ENCODE measurements at regions not wholly inside any gene's neighbourhood (a gene's known extent, or its start where the extent isn't known, plus 50 kb on each side); places are given as distances from the start of the nearest gene placed in this dataset.
A peak's percentile ranks its signal among the peaks of the same experiment; 100 is the strongest.

DNA sequence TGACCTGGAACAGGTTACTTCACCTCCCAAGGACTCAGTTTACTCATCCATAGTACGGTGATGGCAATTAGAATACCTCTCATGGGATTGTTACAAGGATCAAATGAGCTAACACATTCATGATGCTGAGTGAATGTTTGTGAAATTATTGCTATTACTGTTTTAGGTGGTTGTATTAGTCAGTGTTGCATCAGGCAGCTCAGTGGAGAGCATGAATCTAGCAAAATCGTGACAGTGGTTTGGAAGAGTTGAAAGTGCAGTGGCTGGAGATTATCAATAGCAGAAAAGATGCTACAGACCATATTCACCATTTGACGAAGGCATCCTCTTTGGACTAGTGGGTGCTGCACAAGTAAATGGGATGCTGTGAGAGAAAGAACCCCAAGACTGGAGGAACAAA is 50.4 kb upstream of the CTNNBL1 start:
- DNase-seq, result no peak

DNA sequence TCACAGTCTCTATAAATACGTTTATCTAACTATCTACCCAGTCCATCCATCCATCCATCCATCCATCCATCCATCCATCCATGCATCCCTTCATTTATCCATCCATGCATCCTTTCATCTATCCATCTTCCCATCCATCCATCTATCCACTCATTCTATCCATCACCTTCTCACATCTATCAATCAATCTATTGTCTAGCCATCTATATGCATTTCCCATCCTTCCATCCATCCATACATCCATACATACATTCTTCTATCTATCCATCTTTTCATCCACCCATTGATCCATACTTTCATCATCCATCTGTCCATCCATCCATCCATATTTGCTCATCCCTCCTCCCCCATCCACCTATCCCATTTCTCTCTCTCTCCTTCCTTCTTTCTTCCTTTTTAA is 51.6 kb upstream of the CTNNBL1 start:
- no peak for DNase-seq

DNA sequence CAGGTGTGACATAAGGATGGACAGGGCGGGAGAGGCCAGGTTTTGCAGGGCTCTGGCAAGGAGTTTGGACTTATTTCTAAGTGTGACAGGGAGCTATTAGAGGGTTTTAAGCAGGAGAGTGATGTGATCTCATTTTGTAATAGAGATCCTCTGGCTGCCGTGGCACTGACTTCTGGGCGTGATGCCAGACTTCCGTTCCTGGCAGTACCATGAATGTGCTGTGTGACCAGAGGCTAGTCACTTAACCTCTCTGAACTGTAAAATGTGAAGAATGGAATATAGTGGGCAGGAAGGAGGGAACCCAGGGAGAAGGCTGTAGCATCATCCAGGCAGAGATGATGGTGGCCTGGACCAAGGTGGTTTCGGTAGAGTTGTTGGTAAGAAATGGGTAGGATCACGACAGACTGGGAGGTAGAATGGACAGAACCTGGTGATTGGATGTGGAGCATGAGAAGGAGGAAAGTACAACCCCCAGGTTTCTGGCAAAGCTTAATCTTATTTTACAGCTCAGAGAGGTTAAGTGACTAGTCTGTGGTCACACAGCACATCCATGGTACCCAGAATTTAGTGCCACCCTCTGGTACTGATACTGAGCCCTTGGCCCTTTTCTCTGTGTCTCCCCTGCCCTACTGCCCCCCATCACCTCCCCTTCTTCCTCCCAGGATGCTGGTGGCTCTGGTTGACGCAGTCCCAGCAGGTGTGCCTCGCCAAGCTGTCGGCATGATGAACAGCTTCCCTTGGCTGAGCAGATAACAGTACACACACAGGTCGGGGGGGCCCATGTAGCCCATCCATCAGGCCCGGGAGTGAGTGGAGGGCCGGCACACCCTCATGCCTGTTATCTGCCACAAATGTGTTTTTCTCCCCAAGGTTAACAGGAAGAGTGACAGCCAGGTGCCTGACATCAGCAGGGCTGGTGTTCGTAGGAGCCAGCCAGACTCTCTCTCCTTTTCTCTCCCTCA is 52.9 kb upstream of the CTNNBL1 start:
- DNase-seq, result no peak

DNA sequence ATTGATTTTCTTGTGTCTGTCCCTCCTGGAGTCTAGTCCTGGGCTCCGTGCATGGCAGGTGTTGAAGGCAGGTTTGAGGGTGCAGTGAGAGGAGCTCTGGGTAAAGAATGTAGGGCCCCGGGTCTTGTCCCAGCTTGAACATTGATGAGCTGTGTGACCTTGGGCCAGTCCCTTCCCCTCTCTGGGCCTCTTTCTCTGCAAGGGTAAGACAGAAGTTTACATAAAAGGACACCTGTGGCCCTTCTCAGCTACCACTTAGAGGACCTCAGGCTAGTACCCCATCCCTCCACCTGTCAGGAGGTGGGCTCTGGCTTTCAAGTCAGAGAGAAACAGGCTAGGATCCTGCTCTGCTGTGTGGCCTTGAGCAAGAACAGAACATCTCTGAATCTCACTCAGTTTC is 55.3 kb upstream of the CTNNBL1 start:
- no peak for DNase-seq

DNA sequence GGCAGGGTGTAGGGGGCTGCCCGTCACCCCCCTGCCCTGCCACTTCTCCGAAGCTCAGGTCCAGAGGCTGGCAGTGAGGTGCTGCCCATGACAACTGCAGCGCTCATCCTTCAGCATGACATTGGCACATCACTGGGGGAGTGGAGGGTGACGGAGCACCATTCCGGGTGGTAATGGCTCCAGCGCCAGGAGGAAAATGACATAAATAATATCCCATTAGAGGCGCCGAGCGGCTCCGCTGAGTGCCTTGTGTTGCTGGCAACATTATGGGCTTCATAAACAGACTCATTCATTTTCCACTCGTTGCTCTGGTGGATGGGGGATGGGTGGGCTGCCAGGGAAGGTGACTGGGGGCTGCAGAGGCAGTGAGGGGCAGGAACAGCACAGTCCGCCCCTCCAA is 56.9 kb upstream of the CTNNBL1 start:
- DNase-seq, result no peak

DNA sequence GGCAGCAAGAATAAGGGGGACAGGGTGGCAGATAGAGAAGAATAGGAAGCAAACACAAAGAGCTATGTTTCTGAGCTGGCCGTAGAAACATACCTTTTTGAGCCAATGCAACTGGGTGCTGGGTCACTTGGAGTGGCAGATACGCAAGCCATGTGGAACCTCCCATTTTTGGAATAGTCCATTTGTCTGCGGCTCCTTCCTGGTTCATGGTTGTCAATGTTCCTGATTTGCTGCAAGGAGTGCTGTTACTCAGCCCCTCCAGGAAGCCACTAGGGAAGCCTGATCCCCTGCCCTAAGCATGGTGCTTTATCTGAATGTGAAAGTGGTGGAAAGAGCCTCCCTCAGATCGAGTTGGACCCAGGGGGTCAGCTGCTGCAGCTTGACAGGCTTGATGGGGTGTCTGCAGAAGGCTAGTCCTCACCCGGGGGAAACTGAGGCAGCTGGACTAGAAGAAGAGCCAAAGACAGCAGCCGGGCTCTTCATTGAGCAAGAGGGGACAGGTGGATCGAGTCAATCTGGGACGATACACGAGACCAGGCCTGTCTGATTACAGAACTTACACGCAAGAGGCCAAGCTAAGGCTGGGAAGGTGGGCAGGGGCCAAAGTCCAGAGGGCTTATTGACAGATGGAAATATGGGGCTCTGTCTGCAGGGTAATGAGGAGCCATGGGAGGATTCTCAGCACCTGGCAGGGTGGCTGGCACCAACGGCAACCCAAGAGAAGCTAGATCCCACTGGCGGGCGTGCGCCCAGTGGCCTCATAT is 57.4 kb upstream of the CTNNBL1 start:
- no peak for DNase-seq

DNA sequence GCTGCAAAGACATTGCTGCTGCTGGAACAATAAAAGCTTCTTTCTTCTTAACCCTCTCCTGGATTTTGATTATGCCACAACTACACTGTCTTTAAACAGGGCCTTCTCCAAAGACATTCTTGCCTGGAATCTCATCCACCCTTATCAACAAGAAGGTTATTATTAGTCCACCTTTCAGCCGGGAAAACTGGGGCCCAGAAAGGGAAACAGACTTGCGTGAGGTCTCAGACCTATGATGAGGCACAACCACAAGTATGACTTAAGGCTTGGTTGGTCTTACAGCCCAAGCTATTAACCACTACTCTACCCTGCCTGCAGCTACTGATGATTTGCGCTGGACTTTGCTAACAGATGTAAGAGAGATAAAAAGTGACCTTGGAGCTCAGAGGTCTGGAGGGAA is 62.8 kb upstream of the CTNNBL1 start:
- DNase-seq, result no peak

DNA sequence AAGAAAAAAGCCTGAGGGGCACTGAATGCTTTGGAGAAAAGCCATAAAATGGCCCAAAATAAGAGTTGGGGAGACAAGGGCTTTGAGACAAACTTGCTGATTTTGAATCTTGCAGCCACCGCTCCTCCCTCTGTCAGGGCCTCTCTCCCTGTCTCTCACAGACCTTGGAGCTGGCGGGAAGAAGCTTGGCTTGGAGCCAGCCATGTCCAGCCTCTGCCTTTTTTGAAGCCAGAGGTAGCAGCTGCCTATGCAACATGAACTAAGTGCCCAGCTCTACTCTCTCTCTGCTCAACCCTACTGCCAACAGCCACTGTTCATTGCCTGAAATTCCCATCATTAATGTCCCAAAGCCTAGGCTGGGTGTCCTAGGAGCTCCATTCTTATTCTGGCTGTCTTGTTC is 63.7 kb upstream of the CTNNBL1 start:
- no peak for DNase-seq

DNA sequence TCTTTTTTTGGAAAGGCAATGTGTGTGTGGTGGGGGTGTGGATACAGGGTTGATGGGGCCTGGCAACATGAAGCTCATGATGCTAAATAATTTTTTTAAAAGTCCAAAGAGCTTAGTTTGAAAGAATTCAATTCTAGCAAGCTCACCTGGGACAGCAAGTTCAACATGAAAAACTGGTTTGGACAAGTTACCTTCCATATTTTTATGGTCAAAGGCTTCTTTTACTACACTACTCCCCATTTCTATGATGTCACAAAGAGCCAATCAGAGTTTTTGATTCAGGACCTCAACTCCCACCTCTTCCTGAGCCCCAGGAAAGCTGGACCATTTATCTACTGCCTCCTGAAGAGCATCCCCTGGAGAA is 66.1 kb upstream of the CTNNBL1 start:
- DNase-seq, result no peak

DNA sequence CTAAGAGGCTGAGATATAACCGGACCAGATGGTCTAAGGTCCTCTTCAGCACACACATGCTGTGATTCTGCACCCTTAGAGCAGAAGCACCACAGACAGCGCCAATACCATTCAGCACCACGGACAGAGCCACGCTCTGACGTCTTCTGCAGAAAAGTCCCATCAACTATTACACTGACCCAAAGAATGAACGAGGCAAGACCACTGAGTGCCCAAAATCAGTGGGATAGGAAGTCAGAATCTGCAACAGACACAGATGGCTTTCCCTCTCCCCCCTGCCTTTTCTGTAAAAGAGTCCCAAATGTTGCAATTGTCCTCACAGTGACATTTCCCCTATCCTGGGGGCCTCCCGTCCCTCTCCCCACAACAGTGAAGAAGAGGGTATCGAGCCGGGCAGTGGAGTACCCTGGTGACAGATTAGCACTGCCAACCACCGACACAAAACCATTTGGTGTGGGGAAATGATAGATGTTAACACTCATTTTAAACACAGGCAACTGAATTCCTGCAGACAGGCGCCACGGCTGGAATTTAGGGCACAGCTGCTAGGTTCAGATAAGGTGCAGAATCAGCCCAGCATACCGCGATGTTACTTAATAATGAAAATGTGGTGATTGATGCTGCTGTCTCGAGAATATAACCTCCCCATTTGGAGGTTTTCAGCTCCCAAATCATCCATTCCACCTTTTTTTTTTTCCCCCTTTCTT is 66.6 kb upstream of the CTNNBL1 start:
- DNase-seq, result no peak

DNA sequence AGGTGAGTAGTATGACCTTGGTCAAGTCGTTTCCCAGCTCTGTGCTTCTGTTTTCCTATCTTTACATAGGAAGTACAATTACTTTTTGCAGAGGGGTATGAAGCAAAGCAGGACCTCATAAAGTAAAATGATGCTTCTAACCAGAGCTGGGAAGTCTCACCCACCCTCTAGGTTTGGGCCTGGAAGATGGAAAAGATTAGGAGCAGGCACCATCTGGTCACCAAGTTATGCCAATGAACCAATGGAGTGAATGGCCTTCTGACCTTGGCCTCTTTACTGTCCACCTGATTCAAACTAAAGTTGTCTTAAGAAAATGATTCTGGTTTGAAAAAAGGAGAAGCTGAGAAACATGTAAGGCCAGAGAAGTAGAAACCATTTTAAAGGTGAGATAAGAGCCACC is 68.9 kb upstream of the CTNNBL1 start:
- DNase-seq, result no peak

DNA sequence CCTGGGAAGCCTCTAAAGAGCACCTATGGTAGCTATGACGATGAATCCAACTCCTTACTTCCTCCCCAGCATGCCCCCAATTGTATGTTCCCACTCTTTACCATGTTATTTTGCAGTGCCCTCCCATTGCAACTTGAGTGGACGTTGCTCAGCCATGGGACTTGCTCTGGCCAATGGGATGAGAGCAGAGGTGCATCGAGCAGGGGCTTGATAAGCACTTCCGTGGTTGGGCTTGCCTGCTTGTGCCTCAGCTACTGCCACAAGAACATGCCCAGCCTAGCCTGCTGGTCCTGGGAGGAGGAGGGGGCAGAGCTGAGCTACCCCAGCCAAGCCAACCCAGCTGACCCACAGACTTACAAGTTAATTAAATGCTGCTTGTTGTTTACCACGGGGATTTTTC is 71.1 kb upstream of the CTNNBL1 start:
- no peak for DNase-seq

DNA sequence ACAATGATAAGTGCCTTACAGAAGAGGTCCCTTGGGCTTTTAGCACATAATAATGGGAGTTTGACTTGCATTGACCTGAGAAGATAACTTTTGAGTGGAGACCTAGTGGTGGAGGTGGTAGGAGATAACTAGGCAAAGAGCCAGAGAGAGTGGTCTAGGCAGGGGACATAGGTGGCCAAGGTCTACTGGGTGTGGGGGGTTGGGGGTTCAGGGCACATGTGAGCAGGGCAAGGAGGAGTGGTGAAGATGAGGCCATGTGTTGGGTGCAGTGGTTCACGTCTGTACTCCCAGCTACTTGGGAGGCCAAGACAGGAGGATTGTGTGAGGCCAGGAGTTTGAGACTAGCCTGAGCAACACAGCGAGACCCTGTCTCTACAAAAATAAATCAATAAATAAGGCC is 74.3 kb upstream of the CTNNBL1 start:
- no peak for DNase-seq

DNA sequence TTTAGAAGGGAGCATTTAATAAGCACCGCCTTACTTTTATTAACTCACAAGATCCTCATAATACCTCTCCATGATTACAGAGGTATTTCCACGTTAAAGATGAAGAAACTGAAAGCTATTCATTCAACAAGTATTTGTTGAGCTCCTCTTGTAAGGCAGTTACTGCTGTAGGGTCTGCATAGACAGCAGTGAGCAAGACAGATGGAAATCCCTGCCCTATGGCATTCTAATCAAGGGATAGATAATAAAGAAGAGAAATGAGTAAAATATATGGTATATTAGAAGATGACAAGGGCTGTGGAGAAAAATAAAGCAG is 77.8 kb upstream of the CTNNBL1 start:
- no peak for DNase-seq

DNA sequence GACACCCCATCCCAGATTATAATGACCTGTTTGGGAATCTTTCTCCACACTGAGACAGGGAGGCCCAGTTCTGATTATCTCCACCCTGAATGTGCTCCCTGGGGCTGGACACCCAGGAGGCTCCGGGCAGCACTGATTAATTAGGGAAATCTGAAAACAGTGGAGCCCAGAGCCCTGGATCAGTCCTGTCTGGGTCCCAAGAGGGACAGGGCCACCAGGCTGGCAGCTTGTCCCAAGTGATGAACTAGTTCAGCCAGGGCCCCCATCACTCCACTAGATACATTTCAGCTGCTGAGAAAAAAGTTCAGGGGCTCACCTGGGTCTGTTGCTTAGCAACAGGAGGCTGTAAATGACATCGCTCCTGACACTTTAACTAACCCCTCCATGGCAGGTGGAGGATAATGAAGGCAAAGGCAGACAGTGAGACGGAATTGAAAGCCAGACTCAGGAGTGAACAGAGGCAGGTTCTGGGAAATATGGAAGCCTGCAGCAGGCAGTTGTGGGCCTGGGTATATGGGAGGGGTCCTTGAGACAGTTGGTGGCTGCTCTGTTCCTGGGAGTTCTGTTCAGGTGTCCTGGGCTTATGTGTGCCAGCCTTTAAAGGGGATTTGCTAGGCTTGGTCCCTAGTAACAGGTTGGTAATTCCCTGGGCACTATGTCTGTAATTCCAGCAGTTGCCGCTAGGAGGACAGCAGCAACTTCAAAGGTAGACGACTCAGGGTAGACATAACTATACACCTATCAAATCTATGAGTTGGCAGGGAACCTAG is 78.3 kb upstream of the CTNNBL1 start:
- DNase-seq, result no peak

DNA sequence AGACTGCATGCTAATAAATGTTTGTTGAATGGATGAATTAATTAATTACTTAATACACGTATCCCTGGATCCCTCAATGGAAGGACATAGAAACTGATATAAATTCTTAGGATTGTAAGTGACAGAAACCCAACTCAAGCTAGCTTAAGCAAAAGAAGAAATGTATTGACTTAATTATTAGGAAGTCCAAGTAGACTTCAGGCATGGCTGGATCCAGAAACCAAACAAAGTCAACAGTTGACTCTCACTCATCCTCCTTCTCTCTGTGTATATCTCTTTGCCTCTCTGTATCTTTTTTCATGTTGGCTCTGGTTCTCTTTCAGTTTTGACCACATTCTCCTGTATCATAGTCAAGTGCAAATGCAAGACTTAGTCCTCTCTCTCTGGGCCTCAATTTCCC is 82.0 kb upstream of the CTNNBL1 start:
- DNase-seq, result no peak

DNA sequence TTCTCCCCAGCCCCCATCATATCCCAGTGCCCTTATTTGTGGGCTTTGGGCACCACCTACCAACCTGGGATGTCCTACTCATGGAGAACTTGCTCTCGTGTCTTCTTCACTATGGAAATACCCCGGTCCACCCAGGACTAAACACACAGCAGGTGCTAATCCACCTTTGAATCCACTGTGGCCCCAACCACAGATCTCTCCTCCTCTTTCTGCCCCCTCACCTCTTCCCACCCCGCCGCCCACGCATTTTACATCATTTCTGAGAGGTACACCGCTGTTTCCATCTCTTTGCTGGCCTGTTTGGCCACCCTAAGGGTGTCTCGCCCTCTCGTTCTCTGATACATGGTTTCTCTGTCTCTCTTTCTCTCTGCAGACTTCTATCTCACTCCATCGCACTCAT is 82.5 kb upstream of the CTNNBL1 start:
- DNase-seq, result no peak

DNA sequence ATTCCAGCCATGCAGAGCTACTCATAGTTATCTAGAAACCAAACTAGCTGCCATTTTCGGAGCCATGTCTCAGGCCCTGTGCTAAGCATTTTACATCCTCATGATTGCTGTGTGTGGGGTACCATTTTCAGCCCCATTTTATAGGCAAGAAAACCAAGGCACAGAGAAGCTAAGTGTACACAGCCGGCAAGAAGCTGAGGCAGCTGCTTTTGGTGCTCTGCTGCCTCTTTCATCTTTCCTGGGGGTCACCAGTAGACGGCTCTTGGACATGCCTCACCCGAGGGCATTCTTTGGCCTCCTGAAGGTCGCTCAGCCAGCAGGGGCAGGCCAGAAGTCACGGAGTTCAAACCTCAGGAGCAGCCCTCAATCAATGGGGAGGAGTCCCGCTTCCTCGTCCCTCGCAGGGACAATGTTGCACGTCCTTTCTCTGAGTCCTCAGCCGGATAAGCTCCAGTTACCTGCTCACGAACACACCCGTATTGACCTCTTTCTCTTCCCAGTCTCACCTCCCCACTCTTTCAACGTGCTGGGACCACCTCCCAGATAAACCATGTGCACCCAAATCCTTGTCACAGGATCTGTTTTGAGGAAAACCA is 82.6 kb upstream of the BLCAP start:
- no peak for DNase-seq

DNA sequence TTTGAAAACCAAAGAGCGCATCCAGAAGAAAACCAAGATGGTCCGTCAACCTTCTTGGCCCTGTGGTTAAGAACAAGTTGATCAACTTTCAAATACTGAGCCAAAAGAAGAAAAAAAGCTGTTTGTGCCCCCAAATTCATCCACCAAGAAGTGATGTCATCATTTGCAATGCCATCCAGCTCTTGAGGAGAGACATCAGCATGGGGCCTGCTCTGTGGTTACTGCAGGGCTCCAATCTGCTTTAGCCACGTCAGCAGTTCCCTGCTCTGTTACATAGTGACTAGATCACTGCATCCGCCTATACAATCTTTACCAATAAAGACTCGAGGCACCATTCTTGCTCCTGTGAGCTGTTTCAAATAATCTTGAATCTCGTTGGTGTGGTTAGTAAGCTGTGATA is 75.0 kb upstream of the BLCAP start:
- no peak for DNase-seq

DNA sequence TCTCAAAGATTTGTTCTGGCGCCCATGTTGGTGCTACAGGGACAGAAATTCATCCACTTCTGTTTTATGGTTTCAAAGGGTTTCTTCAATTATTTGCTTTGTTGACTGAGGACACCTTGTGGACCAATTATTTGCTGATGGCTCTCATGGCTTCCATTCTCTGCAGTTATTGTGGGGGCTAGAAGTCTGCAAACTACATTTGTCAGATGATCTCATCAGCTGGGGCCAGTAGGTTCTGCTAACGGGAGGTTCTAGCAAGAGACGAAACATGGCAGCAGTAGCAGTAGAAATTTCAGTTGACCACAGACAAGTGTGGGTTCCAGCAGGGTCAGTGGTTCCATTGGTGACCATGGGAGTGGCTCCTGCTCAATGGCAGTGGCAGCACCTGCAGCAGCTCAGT is 72.8 kb upstream of the BLCAP start:
- DNase-seq, result no peak

DNA sequence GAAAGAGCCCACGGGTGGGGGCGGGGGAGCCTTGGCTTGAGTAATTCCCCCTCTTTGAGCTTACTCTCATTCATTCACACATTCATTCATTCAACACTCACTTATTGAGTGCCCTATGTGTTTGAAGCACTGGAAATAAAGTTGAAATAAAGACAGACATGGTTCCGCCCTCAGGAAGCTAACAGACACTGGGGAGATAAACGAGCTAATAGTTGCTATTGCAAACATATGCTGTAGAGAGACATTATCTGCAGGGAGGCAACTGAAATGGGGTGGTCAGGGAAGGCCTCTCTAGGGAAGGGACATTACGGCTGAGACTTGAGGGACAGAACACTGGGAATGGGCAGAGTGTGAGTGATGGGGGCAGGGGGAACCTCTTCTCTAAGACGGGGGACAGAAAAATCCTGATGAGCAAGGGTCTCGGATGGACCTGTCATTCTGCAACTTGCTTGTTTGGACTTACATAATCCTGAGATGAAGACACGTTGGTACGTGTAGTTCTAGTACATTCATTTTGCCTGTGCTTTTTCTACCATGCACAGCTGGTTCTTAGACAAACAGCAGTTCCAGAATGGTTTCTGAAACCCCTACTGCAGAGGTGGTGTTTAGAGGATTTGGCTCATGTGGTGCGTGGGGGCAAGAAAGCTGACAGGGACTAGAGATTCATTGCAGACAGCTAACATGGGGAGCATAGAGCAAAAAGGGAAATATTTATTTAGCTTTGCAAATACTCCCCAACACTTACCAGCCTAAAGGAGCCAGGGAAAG is 71.1 kb upstream of the BLCAP start:
- no peak for DNase-seq

DNA sequence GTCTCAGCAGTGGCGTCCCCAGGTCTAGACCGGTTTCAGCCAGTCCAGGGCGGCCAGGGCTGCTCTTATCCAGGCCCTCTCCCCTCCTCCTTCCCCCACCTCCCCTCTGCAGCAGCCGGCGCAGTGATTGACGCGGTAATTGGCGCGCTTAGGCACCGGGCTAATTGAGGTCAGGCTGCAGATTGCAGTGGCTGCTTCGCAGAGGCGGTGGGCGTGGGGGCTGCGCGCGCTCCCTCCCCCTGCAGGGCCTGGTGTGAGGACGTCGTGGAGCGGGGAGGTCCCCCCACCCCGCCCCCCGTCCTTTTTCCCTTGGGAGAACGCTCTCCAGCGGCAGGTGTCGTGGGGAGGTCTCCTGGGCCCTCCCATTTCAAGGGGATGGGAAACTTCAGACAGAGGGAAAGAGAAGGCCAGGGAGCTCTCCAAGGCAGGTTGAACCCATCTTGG is 70.4 kb upstream of the BLCAP start:
- DNase-seq, result peak; percentile 35
